ENCODE measurements at regions not wholly inside any gene's neighbourhood (a gene's known extent, or its start where the extent isn't known, plus 50 kb on each side); places are given as distances from the start of the nearest gene placed in this dataset.

GRCh38 chr6:126419901-126420300 is 80.0 kb downstream of the CENPW start:
- ATAC-seq = no peak
- TF ChIP-seq POLR2A (IDR thresholded peaks at IDR 0.05) = no peak
- TF ChIP-seq CTCF (IDR thresholded peaks at IDR 0.05) = no peak
- Histone ChIP-seq H3K27me3 (no peaks in the 10 kb centered on the region), H3K36me3 (replicated peaks in 1 of 2; ENCODE audit: insufficient read depth in 1 of 2, low read depth in 2 of 2) (no peaks in the 10 kb centered on the region), H3K9me3 (no peaks in the 10 kb centered on the region), H3K4me1 (no peaks in the 10 kb centered on the region), H3K4me3 (no peak overlapping the region), H3K27ac (no peak overlapping the region)
- intact Hi-C loops (cut with DNase I) = no loop called here
- DNase-seq = no peak

GRCh38 chr6:126422912-126423311 is 83.0 kb downstream of the CENPW start:
- Histone ChIP-seq H3K4me1 (peaks cover 3% of the 10 kb centered on the region), H3K4me3 (no peak overlapping the region), H3K36me3 (replicated peaks in 1 of 2; ENCODE audit: insufficient read depth in 1 of 2, low read depth in 2 of 2) (no peaks in the 10 kb centered on the region), H3K27me3 (no peaks in the 10 kb centered on the region), H3K27ac (no peak overlapping the region), H3K9me3 (no peaks in the 10 kb centered on the region)
- intact Hi-C loops (cut with DNase I) = no loop called here
- TF ChIP-seq CTCF (IDR thresholded peaks at IDR 0.05) (no peak), POLR2A (IDR thresholded peaks at IDR 0.05) (no peak)
- WGBS, 2 donors = 48 to 54% methylated on average over 2 of the region's 2 CpGs
- DNase-seq = no peak
- ATAC-seq = no peak

- H3K4me3 ChIP-seq = no peak overlapping the region
- no peaks in the 10 kb centered on the region for H3K27me3 ChIP-seq
- WGBS, 2 donors = 17 to 18% methylated on average over 3 of the region's 3 CpGs
- H3K27ac ChIP-seq = no peak overlapping the region
- intact Hi-C loops (cut with DNase I) = no loop called here
- H3K4me1 ChIP-seq = peaks cover 3% of the 10 kb centered on the region
- ATAC-seq (no peak), DNase-seq (no peak)
- TF ChIP-seq POLR2A (IDR thresholded peaks at IDR 0.05) (no peak), CTCF (IDR thresholded peaks at IDR 0.05) (no peak)
- no peaks in the 10 kb centered on the region for H3K36me3 ChIP-seq (replicated peaks in 1 of 2; ENCODE audit: insufficient read depth in 1 of 2, low read depth in 2 of 2)
- H3K9me3 ChIP-seq = no peaks in the 10 kb centered on the region
Observed at GRCh38 chr6:126427713-126428112, 87.8 kb downstream of the CENPW start.

GRCh38 chr6:126429866-126430265 is 90.0 kb downstream of the CENPW start:
- Histone ChIP-seq H3K4me3 (no peak overlapping the region), H3K4me1 (peaks cover 3% of the 10 kb centered on the region), H3K27ac (no peak overlapping the region), H3K9me3 (no peaks in the 10 kb centered on the region), H3K27me3 (no peaks in the 10 kb centered on the region), H3K36me3 (replicated peaks in 1 of 2; ENCODE audit: insufficient read depth in 1 of 2, low read depth in 2 of 2) (no peaks in the 10 kb centered on the region)
- intact Hi-C loops (cut with DNase I) = no loop called here
- 87 to 93% methylated on average over 1 of the region's 1 CpG for WGBS, 2 donors
- TF ChIP-seq CTCF (IDR thresholded peaks at IDR 0.05) = no peak
- TF ChIP-seq POLR2A (IDR thresholded peaks at IDR 0.05) = no peak
- no peak for ATAC-seq
- DNase-seq = no peak

- Histone ChIP-seq H3K27me3 (no peaks in the 10 kb centered on the region), H3K4me3 (no peak overlapping the region), H3K27ac (no peak overlapping the region), H3K9me3 (no peaks in the 10 kb centered on the region), H3K4me1 (peaks cover 8% of the 10 kb centered on the region), H3K36me3 (replicated peaks in 1 of 2; ENCODE audit: insufficient read depth in 1 of 2, low read depth in 2 of 2) (no peaks in the 10 kb centered on the region)
- no peak for ATAC-seq
- intact Hi-C loops (cut with DNase I) = no loop called here
- DNase-seq = no peak
- TF ChIP-seq POLR2A (IDR thresholded peaks at IDR 0.05) (no peak), CTCF (IDR thresholded peaks at IDR 0.05) (no peak)
Observed at GRCh38 chr6:126432564-126432963, 92.6 kb downstream of the CENPW start.

Measured in body of pancreas (tissue), 4 donors.